ENCODE measurements at regions not wholly inside any gene's neighbourhood (a gene's known extent, or its start where the extent isn't known, plus 50 kb on each side); places are given as distances from the start of the nearest gene placed in this dataset.
"Not testable (repeated sequence)": the region's sequence is repeated elsewhere in the genome, so short reads cannot be mapped to it uniquely, and the experiment has no call there.

DNA sequence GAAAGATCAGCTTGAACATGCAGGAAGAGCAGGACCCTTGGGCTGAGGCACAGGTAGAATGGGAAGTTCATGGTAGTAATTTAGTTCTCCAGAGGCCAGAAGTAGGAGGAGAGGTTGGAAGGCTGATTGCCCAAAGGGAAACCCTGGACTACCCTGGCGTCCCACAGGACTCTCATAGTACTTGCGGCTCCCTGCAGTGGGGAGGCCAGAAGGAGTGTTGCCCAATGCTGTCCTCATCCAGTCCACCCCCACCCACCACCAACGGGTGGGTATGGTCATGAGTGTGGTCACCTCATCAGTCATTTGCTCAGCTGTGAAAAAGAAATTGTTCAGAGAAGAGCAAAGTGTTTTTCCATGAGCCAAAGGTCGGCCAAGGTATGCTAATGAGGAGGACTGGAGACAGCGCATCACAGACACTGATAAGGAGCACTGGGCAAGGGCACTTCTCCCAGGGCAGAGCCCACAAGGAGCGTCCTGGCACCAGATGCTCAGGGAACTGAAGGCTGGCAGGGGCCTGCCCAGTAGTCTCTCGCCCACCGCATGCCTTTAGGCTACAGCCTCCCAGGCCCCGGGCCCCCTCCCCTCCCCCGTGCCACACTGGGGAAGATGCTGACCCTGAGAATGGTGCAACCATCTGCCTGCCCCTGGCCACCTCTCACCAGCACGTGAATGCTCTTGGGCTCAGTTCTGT lies 154.8 kb upstream of the PABPC3 start:
- TF ChIP-seq EP300 (IDR thresholded peaks at IDR 0.05) = not testable (repeated sequence)
- TF ChIP-seq, protein P1, sequence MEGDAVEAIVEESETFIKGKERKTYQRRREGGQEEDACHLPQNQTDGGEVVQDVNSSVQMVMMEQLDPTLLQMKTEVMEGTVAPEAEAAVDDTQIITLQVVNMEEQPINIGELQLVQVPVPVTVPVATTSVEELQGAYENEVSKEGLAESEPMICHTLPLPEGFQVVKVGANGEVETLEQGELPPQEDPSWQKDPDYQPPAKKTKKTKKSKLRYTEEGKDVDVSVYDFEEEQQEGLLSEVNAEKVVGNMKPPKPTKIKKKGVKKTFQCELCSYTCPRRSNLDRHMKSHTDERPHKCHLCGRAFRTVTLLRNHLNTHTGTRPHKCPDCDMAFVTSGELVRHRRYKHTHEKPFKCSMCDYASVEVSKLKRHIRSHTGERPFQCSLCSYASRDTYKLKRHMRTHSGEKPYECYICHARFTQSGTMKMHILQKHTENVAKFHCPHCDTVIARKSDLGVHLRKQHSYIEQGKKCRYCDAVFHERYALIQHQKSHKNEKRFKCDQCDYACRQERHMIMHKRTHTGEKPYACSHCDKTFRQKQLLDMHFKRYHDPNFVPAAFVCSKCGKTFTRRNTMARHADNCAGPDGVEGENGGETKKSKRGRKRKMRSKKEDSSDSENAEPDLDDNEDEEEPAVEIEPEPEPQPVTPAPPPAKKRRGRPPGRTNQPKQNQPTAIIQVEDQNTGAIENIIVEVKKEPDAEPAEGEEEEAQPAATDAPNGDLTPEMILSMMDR (IDR thresholded peaks at IDR 0.05) = not testable (repeated sequence)
